H9 (cell line): ENCODE measurements at regions not wholly inside any gene's neighbourhood (a gene's known extent, or its start where the extent isn't known, plus 50 kb on each side); places are given as distances from the start of the nearest gene placed in this dataset.

Source experiments
- DNase-seq: peaks from one replicate; pipeline ENCODE4 v3.0.0-alpha.2; 2017
- H2AFZ ChIP-seq: one replicate; pipeline ENCODE4 v1.6.1; 2013; ENCODE audit warnings: mild to moderate bottlenecking, low read length, control low read depth, moderate library complexity
- H2AK5ac ChIP-seq: 2 replicates; pipeline ENCODE4 v1.6.1; 2013; ENCODE audit warnings: low read length, control low read depth, mixed read lengths; ENCODE audit not compliant: insufficient read length
- H2BK120ac ChIP-seq: one replicate; pipeline ENCODE4 v1.6.1; 2013; ENCODE audit warnings: low read depth, mild to moderate bottlenecking, low read length, control low read depth, inconsistent platforms; ENCODE audit not compliant: poor library complexity, severe bottlenecking
- H2BK12ac ChIP-seq: 2 replicates; pipeline ENCODE4 v1.6.1; 2013; ENCODE audit warnings: low read length, control low read depth, mixed read lengths, low read depth; ENCODE audit not compliant: insufficient read length
- H2BK15ac ChIP-seq: 2 replicates; pipeline ENCODE4 v1.6.1; 2013; ENCODE audit warnings: low read depth, low read length, control low read depth
- H2BK20ac ChIP-seq: one replicate; pipeline ENCODE4 v1.6.1; 2013; ENCODE audit warnings: low read depth, mild to moderate bottlenecking, low read length, control low read depth, inconsistent platforms; ENCODE audit not compliant: poor library complexity, severe bottlenecking
- H2BK5ac ChIP-seq: 2 replicates; pipeline ENCODE4 v1.6.1; 2013; ENCODE audit warnings: low read length, control low read depth, mixed read lengths; ENCODE audit not compliant: insufficient read length
- H3K14ac ChIP-seq: 2 replicates; pipeline ENCODE4 v1.6.1; 2013; ENCODE audit warnings: low read length, control low read depth; ENCODE audit not compliant: insufficient read depth
- H3K18ac ChIP-seq: 2 replicates; pipeline ENCODE4 v1.6.1; 2013; ENCODE audit warnings: low read depth, mild to moderate bottlenecking, mixed read lengths, low read length, control low read depth; ENCODE audit not compliant: insufficient read length
- H3K23ac ChIP-seq: 2 replicates; pipeline ENCODE4 v1.6.1; 2013; ENCODE audit warnings: low read length, control low read depth, mixed read lengths, low read depth; ENCODE audit not compliant: insufficient read length
- H3K23me2 ChIP-seq: 2 replicates; pipeline ENCODE4 v1.6.1; 2013; ENCODE audit warnings: low read depth, mild to moderate bottlenecking, mixed read lengths, low read length, control low read depth; ENCODE audit not compliant: insufficient read length, poor library complexity, severe bottlenecking
- H3K27ac ChIP-seq: 2 replicates; pipeline ENCODE4 v1.5.1; 2013; ENCODE audit warnings: low read length, control low read depth, mixed read lengths, low read depth; ENCODE audit not compliant: insufficient read length
- H3K27me3 ChIP-seq: 2 replicates; pipeline ENCODE4 v1.6.1; 2013; ENCODE audit warnings: low read length, control low read depth, inconsistent platforms; ENCODE audit not compliant: insufficient read depth
- H3K4ac ChIP-seq: 2 replicates; pipeline ENCODE4 v1.6.1; 2013; ENCODE audit warnings: low read depth, mild to moderate bottlenecking, control low read depth, inconsistent platforms, low read length, moderate library complexity
- H3K4me1 ChIP-seq: 2 replicates; pipeline ENCODE4 v1.6.1; 2013; ENCODE audit warnings: low read length, control low read depth, inconsistent platforms; ENCODE audit not compliant: insufficient read depth
- H3K4me2 ChIP-seq: 2 replicates; pipeline ENCODE4 v1.6.1; 2013; ENCODE audit warnings: low read length, control low read depth, mixed read lengths; ENCODE audit not compliant: insufficient read length, insufficient read depth
- H3K56ac ChIP-seq: 2 replicates; pipeline ENCODE4 v1.6.1; 2013; ENCODE audit warnings: low read depth, mild to moderate bottlenecking, mixed read lengths, low read length, control low read depth; ENCODE audit not compliant: insufficient read length
- H3K79me1 ChIP-seq: 2 replicates; pipeline ENCODE4 v1.6.1; 2013; ENCODE audit warnings: low read depth, mild to moderate bottlenecking, moderate library complexity, low read length, control low read depth, inconsistent platforms; ENCODE audit not compliant: insufficient read depth, poor library complexity, severe bottlenecking
- H3K79me2 ChIP-seq: 2 replicates; pipeline ENCODE4 v1.6.1; 2013; ENCODE audit warnings: low read length, control low read depth, inconsistent platforms; ENCODE audit not compliant: insufficient read depth
- H3K9ac ChIP-seq: 2 replicates; pipeline ENCODE4 v1.6.1; 2013; ENCODE audit warnings: low read length, control low read depth, mixed read lengths; ENCODE audit not compliant: insufficient read length; ENCODE audit errors: extremely low read depth
- H3K9me3 ChIP-seq: one replicate; pipeline ENCODE4 v1.6.1; 2013; ENCODE audit warnings: low read depth, low read length, inconsistent platforms; ENCODE audit not compliant: control insufficient read depth
- H3T11ph ChIP-seq: one replicate; pipeline ENCODE4 v1.6.1; 2013; ENCODE audit warnings: mild to moderate bottlenecking, low read length, control low read depth, inconsistent platforms
- H4K20me1 ChIP-seq: one replicate; pipeline ENCODE4 v1.6.1; 2013; ENCODE audit not compliant: control insufficient read depth, insufficient read length, insufficient read depth
- H4K5ac ChIP-seq: 2 replicates; pipeline ENCODE4 v1.6.1; 2013; ENCODE audit warnings: low read depth, mild to moderate bottlenecking, mixed read lengths, low read length, control low read depth; ENCODE audit not compliant: insufficient read length
- H4K8ac ChIP-seq: replicated peaks from 2 replicates; pipeline ENCODE4 v1.6.1; 2013; ENCODE audit warnings: low read length, control low read depth, mixed read lengths, low read depth; ENCODE audit not compliant: insufficient read length
- H4K91ac ChIP-seq: 2 replicates; pipeline ENCODE4 v1.6.1; 2013; ENCODE audit warnings: low read depth, mild to moderate bottlenecking, moderate library complexity, mixed read lengths, low read length, control low read depth; ENCODE audit not compliant: insufficient read length
- H3K27ac Mint-ChIP-seq, 3 experiments: 2 replicates in 2 of 3; 3 replicates in 1 of 3; pipeline ENCODE4 v1.8.0; 2020 to 2021; ENCODE audit warnings: mixed read lengths in 3 of 3, mild to moderate bottlenecking in 1 of 3, moderate library complexity in 1 of 3
- H3K27me3 Mint-ChIP-seq: 2 replicates; pipeline ENCODE4 v1.8.0; 2021; ENCODE audit warnings: low read depth, mild to moderate bottlenecking, moderate library complexity, mixed read lengths
- H3K36me3 Mint-ChIP-seq, 3 experiments: 2 replicates in 2 of 3; 3 replicates in 1 of 3; pipeline ENCODE4 v1.8.0; 2020 to 2021; ENCODE audit warnings: low read depth in 3 of 3, mixed read lengths in 3 of 3; ENCODE audit not compliant: insufficient read depth in 1 of 3
- H3K4me1 Mint-ChIP-seq, 2 experiments: 2 replicates each; pipeline ENCODE4 v1.8.0; 2020; ENCODE audit warnings: mixed read lengths in 2 of 2
- H3K4me3 Mint-ChIP-seq, 2 experiments: 2 replicates in 1 of 2; 3 replicates in 1 of 2; pipeline ENCODE4 v1.8.0; 2020 to 2021; ENCODE audit warnings: mild to moderate bottlenecking in 2 of 2, mixed read lengths in 2 of 2, moderate library complexity in 1 of 2
- H3K9me3 Mint-ChIP-seq, 2 experiments: 2 replicates in 1 of 2; 3 replicates in 1 of 2; pipeline ENCODE4 v1.8.0; 2020; ENCODE audit warnings: mild to moderate bottlenecking in 2 of 2, mixed read lengths in 2 of 2, moderate library complexity in 1 of 2
- CTCF ChIP-seq: fragments of 200-600 bp; sonication (generic); conservative IDR thresholded peaks from 3 replicates; pipeline ENCODE4 v1.8.0; 2021; ENCODE audit warnings: antibody characterized with exemption, mild to moderate bottlenecking
- WGBS: extraction: QIAGEN DNeasy Blood & Tissue Kit; methylation state at CpG from one replicate; pipeline ENCODE4 v1.1.7; 2013; ENCODE audit warnings: missing lambda C conversion rate, low lambda C conversion rate, mixed read lengths; ENCODE audit not compliant: insufficient read length; ENCODE audit errors: extremely low coverage; 5-methylcytosine and 5-hydroxymethylcytosine counted together

GRCh38 chr2:163888591-163888990, 152.8 kb upstream of the FIGN start:
- no peak for DNase-seq
- H2AK5ac ChIP-seq: no peak overlapping the region
- H2BK12ac ChIP-seq: no peak overlapping the region
- no peak overlapping the region for H3K4me2 ChIP-seq
- H3K27ac ChIP-seq: no peak overlapping the region
- H2BK20ac ChIP-seq: no peak overlapping the region
- no peaks in the 10 kb centered on the region for H4K20me1 ChIP-seq
- no peak overlapping the region for H2BK5ac ChIP-seq
- no peaks in the 10 kb centered on the region for H3K4me1 ChIP-seq
- H3K9ac ChIP-seq: no peak overlapping the region
- H3K27me3 Mint-ChIP-seq: 0 out of 2 replicates have a peak, but pooled peaks cover 1% of the 10 kb centered on the region
- H3K36me3 Mint-ChIP-seq: peaks cover 6 to 14% (median 11%) of the 10 kb centered on the region in 3 experiments; a peak in 6 of 7 replicates
- H3K23ac ChIP-seq: no peak overlapping the region
- no CpG with 5 or more reads among the region's 4 CpGs for WGBS
- no peaks in the 10 kb centered on the region for H3K27me3 ChIP-seq
- H3K9me3 Mint-ChIP-seq: peaks cover 14 to 19% of the 10 kb centered on the region in 2 experiments
- H3K4me3 Mint-ChIP-seq: no peak overlapping the region
- no peak overlapping the region for H3K18ac ChIP-seq
- no peak overlapping the region for H4K91ac ChIP-seq
- no peak overlapping the region for H3K4ac ChIP-seq
- no peaks in the 10 kb centered on the region for H3K4me1 Mint-ChIP-seq
- no peak overlapping the region for H2AFZ ChIP-seq
- no peaks in the 10 kb centered on the region for H3K79me1 ChIP-seq
- no peak overlapping the region for H3K27ac Mint-ChIP-seq
- no peak overlapping the region for H4K5ac ChIP-seq
- H3K79me2 ChIP-seq: no peaks in the 10 kb centered on the region
- no peaks in the 10 kb centered on the region for H3K9me3 ChIP-seq
- no peak overlapping the region for H3K56ac ChIP-seq
- H4K8ac ChIP-seq: no peak overlapping the region
- no peak overlapping the region for H3K14ac ChIP-seq
- no peak overlapping the region for H2BK120ac ChIP-seq
- H3K23me2 ChIP-seq: no peaks in the 10 kb centered on the region
- no peak overlapping the region for H3T11ph ChIP-seq
- TF ChIP-seq CTCF: no peak
- no peak overlapping the region for H2BK15ac ChIP-seq
